Testis (tissue), 2 donors: ENCODE measurements at regions not wholly inside any gene's neighbourhood (a gene's known extent, or its start where the extent isn't known, plus 50 kb on each side); places are given as distances from the start of the nearest gene placed in this dataset.

ENCODE experiments used
- DNase-seq: peaks from one replicate; pipeline ENCODE4 v3.0.0-alpha.2; 2019
- H3K27ac ChIP-seq, 2 donors: fragments of 200-600 bp; sonication (generic); one replicate each; pipeline ENCODE4 v1.5.1; 2019
- H3K27me3 ChIP-seq: fragments of 200-600 bp; sonication (generic); one replicate; pipeline ENCODE4 v1.5.1; 2019
- H3K36me3 ChIP-seq: fragments of 200-600 bp; sonication (generic); one replicate; pipeline ENCODE4 v1.5.1; 2017; ENCODE audit warnings: low read depth; ENCODE audit errors: missing control alignments
- H3K4me1 ChIP-seq: fragments of 200-600 bp; sonication (generic); one replicate; pipeline ENCODE4 v1.5.1; 2019
- H3K4me3 ChIP-seq, 2 donors: fragments of 200-600 bp; sonication (generic); one replicate each; pipeline ENCODE4 v1.5.1; 2017 to 2019
- H3K9me3 ChIP-seq: fragments of 200-600 bp; sonication (generic); one replicate; pipeline ENCODE4 v1.5.1; 2017
- CTCF ChIP-seq, 3 experiments: fragments of 450-650 bp in 2 of 3; fragments of 200-600 bp in 1 of 3; sonication (generic) in 1 of 3; IDR thresholded peaks; one replicate each; pipeline ENCODE4 v1.5.1; 2016 to 2019; ENCODE audit warnings: antibody characterized with exemption in 3 of 3, mild to moderate bottlenecking in 2 of 3, moderate library complexity in 1 of 3
- POLR2A ChIP-seq: fragments of 450-650 bp; IDR thresholded peaks from one replicate; pipeline ENCODE4 v1.6.1; 2017; ENCODE audit warnings: antibody characterized with exemption, mild to moderate bottlenecking, moderate library complexity
- WGBS, 2 donors: methylation state at CpG; one replicate each; pipeline ENCODE4 v1.1.5; 2018; 5-methylcytosine and 5-hydroxymethylcytosine counted together
- intact Hi-C: fragments of 100-400 bp; cut with DNase I; formaldehyde crosslinking; loops from one replicate; pipeline ENCODE4 v1.15.1; 2023; ENCODE audit warnings: low total_unique reads

- H3K27ac ChIP-seq: no peak overlapping the region
- WGBS, 2 donors: 60 to 62% methylated on average over 1 of the region's 1 CpG
- intact Hi-C loops: no loop called here
- no peaks in the 10 kb centered on the region for H3K9me3 ChIP-seq
- H3K27me3 ChIP-seq: no peaks in the 10 kb centered on the region
- H3K4me1 ChIP-seq: no peaks in the 10 kb centered on the region
- no peak for DNase-seq
- H3K36me3 ChIP-seq: no peaks in the 10 kb centered on the region
- no peak overlapping the region for H3K4me3 ChIP-seq
- TF ChIP-seq POLR2A (no peak), CTCF (IDR thresholded peaks at IDR 0.05) (no peak)
Observed at GRCh38 chr3:118559286-118559685, 475.4 kb downstream of the IGSF11 start.

- Histone ChIP-seq H3K36me3 (no peaks in the 10 kb centered on the region), H3K9me3 (no peaks in the 10 kb centered on the region), H3K27ac (no peak overlapping the region), H3K4me1 (no peaks in the 10 kb centered on the region), H3K27me3 (no peaks in the 10 kb centered on the region), H3K4me3 (no peak overlapping the region)
- no peak for DNase-seq
- no peak for TF ChIP-seq CTCF (IDR thresholded peaks at IDR 0.05)
- no peak for TF ChIP-seq POLR2A
- intact Hi-C loops: no loop called here
Observed at GRCh38 chr3:118564800-118565199, 469.8 kb downstream of the IGSF11 start.

- no peak for DNase-seq
- 94 to 97% methylated on average over 2 of the region's 2 CpGs for WGBS, 2 donors
- TF ChIP-seq CTCF (IDR thresholded peaks at IDR 0.05) (no peak), POLR2A (no peak)
- intact Hi-C loops: no loop called here
- Histone ChIP-seq H3K4me1 (no peaks in the 10 kb centered on the region), H3K4me3 (no peak overlapping the region), H3K27ac (no peak overlapping the region), H3K36me3 (no peaks in the 10 kb centered on the region), H3K27me3 (no peaks in the 10 kb centered on the region), H3K9me3 (no peaks in the 10 kb centered on the region)
Observed at GRCh38 chr3:118573912-118574311, 460.7 kb downstream of the IGSF11 start.

- WGBS, 2 donors: 73 to 74% methylated on average over 3 of the region's 3 CpGs
- no peak for DNase-seq
Observed at GRCh38 chr3:118577055-118577777, 457.4 kb downstream of the IGSF11 start.

More at GRCh38 chr3:118577055-118577777, 457.4 kb downstream of the IGSF11 start:
- H3K9me3 ChIP-seq: no peaks in the 10 kb centered on the region
- H3K4me1 ChIP-seq: no peaks in the 10 kb centered on the region
- no peak for TF ChIP-seq POLR2A
- no peak for TF ChIP-seq CTCF (IDR thresholded peaks at IDR 0.05)
- H3K4me3 ChIP-seq: no peak overlapping the region
- H3K27ac ChIP-seq: no peak overlapping the region
- H3K27me3 ChIP-seq: no peaks in the 10 kb centered on the region
- intact Hi-C loops: no loop called here
- H3K36me3 ChIP-seq: no peaks in the 10 kb centered on the region
